Caco-2 (cell line): ENCODE measurements at regions not wholly inside any gene's neighbourhood (a gene's known extent, or its start where the extent isn't known, plus 50 kb on each side); places are given as distances from the start of the nearest gene placed in this dataset.

Experiments used
- BruUV-seq: library from RNA; stranded (reverse); fragments of 400-500 nt; replicated peaks from 2 replicates; lab custom pipeline; 2021; lab: Mats Ljungman, UMichigan
- CTCF ChIA-PET: fragments of 300-600 bp; sonication (Branson Sonifier 250); formaldehyde crosslinking; loops from one replicate; lab custom pipeline; 2022; ENCODE audit warnings: antibody characterized with exemption; lab: Charles Lee
- POLR2A ChIA-PET: fragments of 300-600 bp; sonication (Branson Sonifier 250); formaldehyde crosslinking; loops from one replicate; lab custom pipeline; 2022; ENCODE audit warnings: antibody characterized with exemption; lab: Charles Lee
- DNase-seq, 2 experiments: peaks; one replicate each; pipeline versions ENCODE4 v3.0.0 to v3.0.0-alpha.2; 2020 to 2022
- H3K27me3 ChIP-seq: replicated peaks from 2 replicates; pipeline ENCODE4 v1.6.0; 2011; ENCODE audit warnings: low read length; ENCODE audit not compliant: control insufficient read depth, insufficient read depth
- H3K36me3 ChIP-seq: 2 replicates; pipeline ENCODE4 v1.5.1; 2011; ENCODE audit warnings: low read length; ENCODE audit not compliant: control insufficient read depth, insufficient read depth
- H3K4me1 ChIP-seq: fragments of 250-450 bp; sonication (Bioruptor Pico); 2 replicates; pipeline ENCODE4 v1.5.1; 2020; ENCODE audit warnings: mild to moderate bottlenecking
- H3K4me3 ChIP-seq: 2 replicates; pipeline ENCODE4 v1.5.1; 2011; ENCODE audit warnings: low read depth, mild to moderate bottlenecking, control low read depth, low read length
- H3K9me3 ChIP-seq: fragments of 250-450 bp; sonication (Bioruptor Pico); 2 replicates; pipeline ENCODE4 v1.5.1; 2020; ENCODE audit warnings: mild to moderate bottlenecking, moderate library complexity
- H3K27ac Mint-ChIP-seq: one replicate; pipeline ENCODE4 v1.8.0; 2022; ENCODE audit warnings: mixed read lengths; ENCODE audit not compliant: unreplicated experiment
- H3K27me3 Mint-ChIP-seq: one replicate; pipeline ENCODE4 v1.8.0; 2022; ENCODE audit warnings: mixed read lengths; ENCODE audit not compliant: insufficient read depth, unreplicated experiment
- H3K36me3 Mint-ChIP-seq: one replicate; pipeline ENCODE4 v1.8.0; 2022; ENCODE audit warnings: mild to moderate bottlenecking, mixed read lengths; ENCODE audit not compliant: insufficient read depth, unreplicated experiment
- H3K4me1 Mint-ChIP-seq: one replicate; pipeline ENCODE4 v1.8.0; 2022; ENCODE audit warnings: low read depth, mixed read lengths; ENCODE audit not compliant: unreplicated experiment
- H3K4me3 Mint-ChIP-seq: one replicate; pipeline ENCODE4 v1.8.0; 2022; ENCODE audit warnings: mild to moderate bottlenecking, moderate library complexity, mixed read lengths; ENCODE audit not compliant: unreplicated experiment
- H3K9me3 Mint-ChIP-seq: one replicate; pipeline ENCODE4 v1.8.0; 2022; ENCODE audit warnings: mixed read lengths; ENCODE audit not compliant: unreplicated experiment
- intact Hi-C: fragments of 100-400 bp; cut with micrococcal nuclease; formaldehyde crosslinking; loops from one replicate; pipeline ENCODE4 v1.10.0; 2022; ENCODE audit not compliant: unreplicated experiment
- TF ChIP-seq, protein P1 (sequence below), 2 experiments: fragments of 200-600 bp in 1 of 2; IDR thresholded peaks; 1 replicate in 1 of 2; 2 replicates in 1 of 2; pipeline versions ENCODE4 v1.5.1 to v1.8.0; 2011 to 2022; ENCODE audit warnings: antibody characterized with exemption in 1 of 2, control low read depth in 1 of 2, inconsistent platforms in 1 of 2, low read depth in 1 of 2, low read length in 1 of 2, mild to moderate bottlenecking in 1 of 2, moderate library complexity in 1 of 2; ENCODE audit not compliant: insufficient read depth in 1 of 2, severe bottlenecking in 1 of 2, unreplicated experiment in 1 of 2

DNA sequence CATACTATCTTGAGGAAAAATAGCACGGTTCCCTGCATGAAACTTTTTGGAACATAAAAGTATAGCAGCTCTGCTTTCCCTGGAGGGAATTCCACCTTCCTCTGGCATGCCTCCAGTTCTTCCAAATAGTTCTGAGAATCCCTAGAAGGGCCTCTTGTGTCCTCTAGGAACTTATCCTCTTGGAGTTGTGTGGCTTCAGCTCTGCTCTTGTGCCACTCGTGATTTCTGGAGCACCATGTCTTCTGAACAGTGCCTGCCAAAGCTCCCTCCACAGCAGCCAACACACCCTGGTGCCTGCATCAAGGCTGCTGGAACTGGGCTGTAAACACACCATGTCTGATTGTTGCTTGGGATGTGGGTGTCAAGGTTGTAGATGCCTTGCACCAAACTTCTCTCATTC, 65.7 kb upstream of the FLT1 start:
- Histone ChIP-seq H3K4me3 (no peak overlapping the region), H3K27me3 (no peaks in the 10 kb centered on the region), H3K36me3 (no peaks in the 10 kb centered on the region), H3K4me1 (0 out of 2 replicates have a peak, but pooled peaks cover 8% of the 10 kb centered on the region), H3K9me3 (no peaks in the 10 kb centered on the region)
- POLR2A ChIA-PET: no interaction called here
- Mint-ChIP-seq H3K4me3 (no peak overlapping the region), H3K27me3 (no peaks in the 10 kb centered on the region), H3K9me3 (no peaks in the 10 kb centered on the region), H3K4me1 (peaks cover 17% of the 10 kb centered on the region), H3K36me3 (no peaks in the 10 kb centered on the region), H3K27ac (no peak overlapping the region)
- CTCF ChIA-PET: no interaction called here
- no peak for DNase-seq
- TF ChIP-seq, protein P1, sequence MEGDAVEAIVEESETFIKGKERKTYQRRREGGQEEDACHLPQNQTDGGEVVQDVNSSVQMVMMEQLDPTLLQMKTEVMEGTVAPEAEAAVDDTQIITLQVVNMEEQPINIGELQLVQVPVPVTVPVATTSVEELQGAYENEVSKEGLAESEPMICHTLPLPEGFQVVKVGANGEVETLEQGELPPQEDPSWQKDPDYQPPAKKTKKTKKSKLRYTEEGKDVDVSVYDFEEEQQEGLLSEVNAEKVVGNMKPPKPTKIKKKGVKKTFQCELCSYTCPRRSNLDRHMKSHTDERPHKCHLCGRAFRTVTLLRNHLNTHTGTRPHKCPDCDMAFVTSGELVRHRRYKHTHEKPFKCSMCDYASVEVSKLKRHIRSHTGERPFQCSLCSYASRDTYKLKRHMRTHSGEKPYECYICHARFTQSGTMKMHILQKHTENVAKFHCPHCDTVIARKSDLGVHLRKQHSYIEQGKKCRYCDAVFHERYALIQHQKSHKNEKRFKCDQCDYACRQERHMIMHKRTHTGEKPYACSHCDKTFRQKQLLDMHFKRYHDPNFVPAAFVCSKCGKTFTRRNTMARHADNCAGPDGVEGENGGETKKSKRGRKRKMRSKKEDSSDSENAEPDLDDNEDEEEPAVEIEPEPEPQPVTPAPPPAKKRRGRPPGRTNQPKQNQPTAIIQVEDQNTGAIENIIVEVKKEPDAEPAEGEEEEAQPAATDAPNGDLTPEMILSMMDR (IDR thresholded peaks at IDR 0.05; ENCODE audit: insufficient read depth in 1 of 2, low read depth in 1 of 2, low read length in 1 of 2, severe bottlenecking in 1 of 2, unreplicated experiment in 1 of 2): no peak
- no TSS peak for BruUV-seq
- intact Hi-C loops: no loop called here

- peaks cover 23% of the 10 kb centered on the region for H3K4me1 Mint-ChIP-seq
- no peaks in the 10 kb centered on the region for H3K27me3 Mint-ChIP-seq
- H3K4me3 Mint-ChIP-seq: no peak overlapping the region
- H3K9me3 ChIP-seq: no peaks in the 10 kb centered on the region
- TF ChIP-seq, protein P1 (IDR thresholded peaks at IDR 0.05; ENCODE audit: insufficient read depth in 1 of 2, low read depth in 1 of 2, low read length in 1 of 2, severe bottlenecking in 1 of 2, unreplicated experiment in 1 of 2): no peak
- POLR2A ChIA-PET: no interaction called here
- DNase-seq: no peak
- no peaks in the 10 kb centered on the region for H3K27me3 ChIP-seq
- no TSS peak for BruUV-seq
- H3K9me3 Mint-ChIP-seq: no peaks in the 10 kb centered on the region
- H3K4me1 ChIP-seq: 0 out of 2 replicates have a peak, but pooled peaks cover 8% of the 10 kb centered on the region
- CTCF ChIA-PET: no interaction called here
- intact Hi-C loops: no loop called here
- no peak overlapping the region for H3K27ac Mint-ChIP-seq
- H3K36me3 ChIP-seq: no peaks in the 10 kb centered on the region
- H3K4me3 ChIP-seq: no peak overlapping the region
- no peaks in the 10 kb centered on the region for H3K36me3 Mint-ChIP-seq
These were observed 64.8 kb upstream of the FLT1 start for GRCh38 chr13:28559636-28560259.

GRCh38 chr13:28558567-28558966, 63.6 kb upstream of the FLT1 start:
- no TSS peak for BruUV-seq
- TF ChIP-seq, protein P1 (IDR thresholded peaks at IDR 0.05; ENCODE audit: insufficient read depth in 1 of 2, low read depth in 1 of 2, low read length in 1 of 2, severe bottlenecking in 1 of 2, unreplicated experiment in 1 of 2): no peak
- ChIA-PET CTCF (no interaction called here), POLR2A (no interaction called here)
- Histone ChIP-seq H3K36me3 (no peaks in the 10 kb centered on the region), H3K9me3 (no peaks in the 10 kb centered on the region), H3K4me3 (no peak overlapping the region), H3K27me3 (no peaks in the 10 kb centered on the region), H3K4me1 (no peaks in the 10 kb centered on the region)
- Mint-ChIP-seq H3K4me1 (peaks cover 15% of the 10 kb centered on the region), H3K9me3 (no peaks in the 10 kb centered on the region), H3K27ac (no peak overlapping the region), H3K4me3 (no peak overlapping the region), H3K36me3 (no peaks in the 10 kb centered on the region), H3K27me3 (no peaks in the 10 kb centered on the region)
- DNase-seq: no peak
- intact Hi-C loops: no loop called here
